GM12874 (cell line): ENCODE measurements at regions not wholly inside any gene's neighbourhood (a gene's known extent, or its start where the extent isn't known, plus 50 kb on each side); places are given as distances from the start of the nearest gene placed in this dataset.

Experiments used
- CTCF ChIP-seq: IDR thresholded peaks from 2 replicates; pipeline ENCODE4 v1.5.1; 2011; ENCODE audit warnings: low read depth, mild to moderate bottlenecking, control low read depth, low read length, moderate library complexity; ENCODE audit not compliant: insufficient read depth

DNA sequence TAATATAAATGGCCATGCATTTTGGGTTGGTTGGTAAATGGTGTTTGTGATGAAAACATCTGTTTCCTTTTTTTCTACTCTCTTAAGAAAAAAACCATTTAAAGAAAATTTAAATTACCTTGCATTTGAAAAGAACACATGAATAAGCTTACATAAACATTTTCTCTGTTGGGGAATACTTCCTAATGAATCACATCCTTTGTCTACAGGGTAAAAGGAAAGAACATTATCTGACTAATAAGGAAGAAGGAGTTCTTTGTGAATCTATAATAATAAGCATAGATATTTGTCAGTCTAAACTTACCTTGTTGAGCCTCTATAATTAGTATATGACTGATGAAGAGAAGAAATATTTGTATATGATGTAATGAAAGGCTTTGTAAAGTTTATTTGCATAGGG lies 254.1 kb upstream of the ZNF717 start:
- TF ChIP-seq CTCF = no peak

DNA sequence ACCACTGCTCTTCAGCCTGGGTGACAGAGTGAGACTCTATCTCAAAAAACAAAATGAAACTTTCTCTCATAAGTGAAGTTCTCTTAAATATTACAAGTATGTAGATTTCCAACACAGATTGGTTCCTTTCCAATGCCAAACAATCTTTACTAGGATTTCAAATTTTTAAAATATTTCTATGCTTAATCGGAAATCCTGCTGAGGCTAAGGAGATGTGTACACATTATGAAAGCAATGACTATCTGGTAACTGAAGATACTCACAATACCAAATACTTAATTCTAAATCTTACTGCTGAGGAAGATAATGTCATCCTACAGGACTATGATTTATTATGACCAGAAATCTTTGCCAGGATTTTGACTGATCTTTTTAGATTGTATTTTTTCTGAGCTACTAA lies 255.6 kb upstream of the ZNF717 start:
- TF ChIP-seq CTCF = no peak

DNA sequence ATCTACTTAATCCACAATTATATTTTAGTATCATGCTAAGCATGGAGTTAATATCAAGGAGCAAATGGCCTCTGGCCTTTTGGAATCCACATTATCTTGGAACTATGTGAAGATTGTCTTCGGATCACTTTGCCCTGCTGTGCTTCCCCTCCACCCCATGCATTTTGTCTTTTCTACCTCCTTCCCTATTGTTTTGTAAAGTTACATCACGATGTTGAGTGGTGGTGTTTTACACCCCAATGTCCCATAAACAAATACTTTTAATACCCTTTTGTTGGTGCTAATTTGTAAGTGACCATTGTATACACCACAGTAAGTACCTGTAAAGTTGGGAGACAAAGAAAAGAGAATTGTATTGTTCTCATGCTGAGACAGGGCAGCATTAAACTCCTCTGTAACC lies 258.4 kb upstream of the ZNF717 start:
- TF ChIP-seq CTCF = no peak

- TF ChIP-seq CTCF = peak; percentile 22; the same call in 1 of the 2 replicates
These were observed 259.6 kb upstream of the ZNF717 start for GRCh38 chr3:76044601-76045600.

DNA sequence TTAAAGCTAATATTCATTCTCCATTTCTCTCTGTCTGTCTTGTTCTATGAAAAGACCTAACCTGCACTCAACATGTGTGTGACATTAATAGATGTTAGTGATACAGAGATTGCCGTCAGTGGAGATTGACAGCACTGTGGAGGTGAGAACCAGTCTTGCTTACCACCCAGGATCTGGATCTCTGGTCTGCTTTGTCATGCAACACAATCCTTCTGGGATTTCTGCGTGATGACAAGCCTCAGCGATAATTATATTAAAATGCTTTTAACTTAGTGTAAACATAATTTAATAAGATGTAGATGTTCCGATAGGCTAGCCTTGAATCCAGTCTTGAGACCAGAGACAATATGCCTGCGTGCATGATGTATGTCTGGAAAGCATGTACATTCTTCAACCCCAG lies 262.0 kb upstream of the ZNF717 start:
- no peak for TF ChIP-seq CTCF

GRCh38 chr3:76049776-76050175 lies 264.4 kb upstream of the ZNF717 start:
- no peak for TF ChIP-seq CTCF

DNA sequence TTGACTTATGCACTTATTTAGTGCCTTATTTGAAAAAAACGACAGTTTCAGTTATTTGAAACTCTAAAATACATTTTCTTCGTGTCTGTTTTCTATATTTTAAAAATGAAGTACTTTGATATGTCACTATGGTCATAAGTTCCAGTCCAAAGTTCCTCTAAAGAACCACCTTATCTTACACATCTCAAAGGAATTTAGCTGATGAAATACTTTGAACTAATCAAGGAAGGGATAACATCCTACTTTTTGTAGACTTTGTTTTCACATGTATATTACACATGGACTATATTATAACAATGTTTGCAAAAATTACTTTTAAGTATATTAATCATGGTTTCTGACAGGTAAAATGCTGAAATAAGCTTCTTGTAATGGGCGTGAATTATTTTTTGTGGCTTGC lies 265.8 kb upstream of the ZNF717 start:
- TF ChIP-seq CTCF = no peak
